HG02798 (cell line): ENCODE measurements at regions not wholly inside any gene's neighbourhood (a gene's known extent, or its start where the extent isn't known, plus 50 kb on each side); places are given as distances from the start of the nearest gene placed in this dataset.
"Not testable (repeated sequence)": the region's sequence is repeated elsewhere in the genome, so short reads cannot be mapped to it uniquely, and the experiment has no call there.

Source experiments
- ATAC-seq: cut with Tn5 transposase; IDR thresholded peaks from one replicate; pipeline ENCODE4 v1.9.1; 2021; ENCODE audit warnings: mild to moderate bottlenecking; ENCODE audit not compliant: unreplicated experiment, poor library complexity

DNA sequence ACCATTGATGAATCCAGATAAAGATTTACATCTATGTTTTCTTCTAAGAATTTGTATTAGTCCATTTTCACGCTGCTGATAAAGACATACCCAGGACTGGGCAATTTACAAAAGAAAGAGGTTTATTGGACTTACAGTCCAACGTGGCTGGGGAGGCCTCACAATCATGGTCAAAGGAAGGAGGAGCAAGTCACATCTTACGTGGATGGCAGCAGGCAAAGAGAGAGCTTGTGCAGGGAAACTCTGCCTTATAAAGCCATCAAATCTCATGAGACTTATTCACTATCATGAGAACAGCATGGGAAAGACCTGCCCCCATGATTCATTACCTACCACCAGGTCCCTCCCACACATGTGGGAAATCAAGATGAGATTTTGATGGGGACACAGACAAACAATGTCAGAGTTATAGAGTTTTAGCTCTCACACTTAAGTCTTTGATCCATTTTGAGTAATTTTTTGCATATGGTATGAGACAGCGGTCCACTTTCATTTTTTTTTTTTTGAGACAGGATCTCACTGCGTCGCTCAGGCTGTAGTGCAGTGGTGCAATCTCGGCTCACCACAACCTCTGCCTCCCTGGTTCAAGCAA is 53.5 kb upstream of the JADE2 start:
- ATAC-seq: not testable (repeated sequence)

DNA sequence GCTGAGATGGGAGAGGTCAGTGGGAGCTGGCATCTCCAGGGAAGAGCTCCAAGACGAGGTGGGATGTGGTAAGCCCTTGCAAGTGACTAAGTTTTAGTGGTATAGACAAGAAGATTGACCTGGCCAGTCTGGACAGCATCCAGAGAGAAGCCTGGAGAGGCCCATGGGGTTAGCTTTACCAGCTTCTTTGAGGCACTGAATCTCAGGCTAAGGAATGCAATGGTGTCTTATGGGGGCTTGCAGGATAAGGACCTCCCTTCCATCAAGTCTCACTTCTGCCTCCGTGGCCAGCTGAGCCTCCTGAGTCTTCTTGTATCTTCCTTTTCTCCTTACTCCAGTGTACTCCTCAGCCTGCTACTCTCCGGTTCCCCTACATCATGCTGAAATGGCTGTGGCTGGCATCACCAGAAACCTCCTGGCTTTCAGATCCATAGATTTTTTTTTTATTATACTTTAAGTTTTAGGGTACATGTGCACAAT is 56.5 kb upstream of the JADE2 start:
- no peak for ATAC-seq

DNA sequence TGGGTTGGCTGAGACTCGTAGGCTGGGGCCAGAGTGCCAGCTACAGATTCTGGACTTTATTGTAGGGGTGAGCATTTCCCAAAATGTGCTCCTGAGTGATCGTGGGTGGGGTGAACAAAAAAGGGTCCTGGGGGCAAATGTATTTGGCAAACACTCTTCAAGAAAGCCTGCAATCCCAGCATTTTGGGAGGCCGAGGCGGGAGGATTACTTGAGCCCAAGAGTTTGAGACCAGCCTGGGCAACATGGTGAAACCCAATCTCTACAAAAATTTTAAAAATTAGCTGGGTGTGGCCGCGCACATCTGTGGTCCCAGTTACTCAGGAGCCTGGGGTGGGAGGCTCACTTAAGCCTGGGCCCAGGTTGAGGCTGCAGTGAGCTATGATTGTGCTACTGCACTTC is 55.5 kb upstream of the CDKN2AIPNL start:
- no peak for ATAC-seq

DNA sequence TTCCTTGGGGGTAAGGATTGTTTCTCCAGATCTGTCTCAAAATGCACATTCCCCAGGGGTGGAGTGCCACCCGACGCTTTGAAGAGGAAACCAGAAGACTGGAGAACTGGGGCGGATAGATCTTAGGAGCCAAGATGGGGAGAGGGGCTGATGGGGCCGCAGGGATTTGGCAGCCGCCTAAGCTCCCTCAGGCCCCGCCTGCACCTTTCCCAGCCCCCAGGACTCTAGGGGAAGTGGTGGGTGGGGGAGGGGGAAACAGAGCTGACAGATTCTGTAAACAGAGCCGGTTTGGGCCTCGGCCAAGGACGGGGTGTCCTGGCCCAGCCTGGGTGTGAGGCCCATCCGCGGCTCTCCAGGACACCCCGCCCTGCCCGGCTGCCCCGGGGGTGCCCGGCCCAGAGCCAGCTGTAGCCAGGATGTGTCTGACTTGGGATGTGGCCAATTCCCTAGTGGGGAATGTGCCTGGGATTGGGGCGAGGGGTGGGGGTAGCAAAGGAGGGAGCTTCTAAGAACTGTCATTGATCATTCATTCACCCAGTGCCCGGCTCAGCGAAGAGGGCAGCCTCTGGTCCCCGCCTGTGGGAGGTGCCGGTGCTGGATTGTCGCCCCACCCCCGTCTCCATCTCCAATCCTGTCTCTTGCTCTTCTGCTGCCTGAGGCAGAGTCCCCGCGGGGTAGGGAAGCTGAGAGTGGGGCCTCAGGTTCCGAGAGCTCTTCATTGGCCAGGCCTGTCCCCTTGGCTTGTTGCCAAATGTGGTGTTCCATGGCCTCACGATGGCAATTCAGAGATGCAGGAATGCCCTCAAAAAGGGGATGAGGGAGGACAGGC is 54.8 kb upstream of the CDKN2AIPNL start:
- ATAC-seq: peak; percentile 21

DNA sequence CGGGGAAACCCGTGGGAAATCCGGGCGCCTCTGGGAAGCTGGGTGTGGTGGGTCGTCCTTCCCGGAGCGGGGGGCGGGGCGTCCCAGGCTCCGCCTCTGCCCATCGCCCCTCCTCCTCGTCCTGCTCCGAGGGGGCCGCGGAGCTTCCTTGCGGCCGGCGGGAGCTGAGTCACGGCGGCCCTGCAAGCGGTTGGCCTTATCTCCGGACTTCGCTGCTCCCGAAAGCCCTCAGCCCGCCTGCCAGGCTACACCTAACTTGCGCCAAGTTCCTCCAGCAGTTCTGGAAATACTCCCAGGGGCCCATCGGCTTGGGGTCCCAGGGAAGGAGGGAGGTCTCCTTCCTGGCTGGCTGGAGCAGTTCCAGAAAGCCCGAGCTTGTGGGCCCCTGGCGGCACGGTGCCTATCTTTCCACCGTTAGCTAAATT is 54.1 kb upstream of the CDKN2AIPNL start:
- peak; percentile 86 for ATAC-seq

DNA sequence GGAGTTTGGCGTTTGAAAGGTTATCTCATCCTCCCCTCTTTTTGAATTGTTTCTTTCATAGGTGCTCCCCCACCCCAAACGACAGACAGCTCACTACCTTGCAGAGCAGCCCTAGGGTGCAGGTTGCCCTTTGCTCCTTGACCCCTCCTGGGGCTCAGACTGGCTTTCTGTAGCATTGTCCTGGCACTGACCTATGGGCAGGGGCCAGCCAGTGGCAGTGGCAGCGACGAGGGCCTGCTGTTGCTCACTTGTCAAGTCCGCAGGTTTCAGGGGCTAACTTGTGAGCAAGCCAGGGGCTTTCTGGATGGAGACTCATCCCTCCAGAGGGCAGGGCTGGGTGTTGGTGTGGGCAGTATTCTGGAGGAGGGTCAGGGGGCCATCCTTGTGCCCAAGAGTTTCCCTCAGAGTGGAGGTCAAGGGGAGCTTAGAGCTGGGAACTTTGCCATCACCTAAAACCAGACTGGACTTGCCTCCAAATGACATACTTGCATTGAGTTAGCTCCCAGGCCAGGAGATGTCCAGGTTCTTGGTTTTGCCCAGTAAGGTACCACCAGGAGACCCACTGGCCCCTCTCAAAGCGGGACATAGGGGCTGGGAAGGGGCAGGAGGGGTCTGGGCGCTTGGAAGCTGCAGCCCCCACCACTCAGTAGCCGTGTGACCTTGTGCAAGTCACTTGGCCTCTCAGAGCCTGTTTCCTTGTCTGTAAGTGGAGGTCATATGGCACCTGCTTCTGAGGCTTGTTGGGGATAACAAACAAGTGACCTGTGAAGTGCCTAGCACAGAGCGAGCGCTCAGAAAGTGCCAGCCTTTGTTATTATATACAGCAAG is 53.5 kb upstream of the CDKN2AIPNL start:
- ATAC-seq: peak; percentile 34

DNA sequence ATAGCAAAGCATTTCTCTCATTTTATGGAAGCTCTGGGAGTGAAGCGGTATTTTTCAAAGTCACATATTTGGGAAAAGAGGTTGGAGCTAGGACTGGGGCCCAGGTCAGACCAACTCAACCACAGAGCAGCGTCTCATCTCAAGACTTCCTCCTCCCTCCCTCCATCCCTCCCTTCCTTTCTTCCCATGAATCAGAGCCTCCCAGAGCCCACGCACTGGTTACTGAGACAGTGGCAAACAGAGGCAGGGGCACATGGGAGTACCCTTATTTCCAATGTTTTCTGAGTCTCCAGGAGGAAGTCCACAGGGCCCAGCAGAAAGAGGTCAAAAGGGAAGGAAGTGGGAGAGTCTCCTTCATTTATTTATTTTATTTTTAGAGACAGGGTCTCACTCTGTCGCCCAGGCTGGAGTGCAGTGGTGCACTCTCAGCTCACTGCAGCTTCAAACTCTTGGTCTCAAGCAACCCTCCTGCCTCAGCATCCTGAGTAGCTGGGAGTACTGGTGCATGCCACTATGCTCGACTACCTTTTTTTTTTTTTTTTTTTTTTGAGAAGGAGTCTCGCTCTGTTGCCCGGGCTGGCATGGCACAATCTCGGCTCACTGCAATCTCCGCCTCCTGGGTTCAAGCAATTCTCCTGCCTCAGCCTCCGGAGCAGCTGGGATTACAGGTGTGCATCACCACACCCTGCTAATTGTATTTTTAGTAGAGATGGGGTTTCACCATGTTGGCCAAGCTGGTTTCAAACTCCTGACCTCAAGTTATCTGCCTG is 52.5 kb upstream of the CDKN2AIPNL start:
- ATAC-seq: no peak

DNA sequence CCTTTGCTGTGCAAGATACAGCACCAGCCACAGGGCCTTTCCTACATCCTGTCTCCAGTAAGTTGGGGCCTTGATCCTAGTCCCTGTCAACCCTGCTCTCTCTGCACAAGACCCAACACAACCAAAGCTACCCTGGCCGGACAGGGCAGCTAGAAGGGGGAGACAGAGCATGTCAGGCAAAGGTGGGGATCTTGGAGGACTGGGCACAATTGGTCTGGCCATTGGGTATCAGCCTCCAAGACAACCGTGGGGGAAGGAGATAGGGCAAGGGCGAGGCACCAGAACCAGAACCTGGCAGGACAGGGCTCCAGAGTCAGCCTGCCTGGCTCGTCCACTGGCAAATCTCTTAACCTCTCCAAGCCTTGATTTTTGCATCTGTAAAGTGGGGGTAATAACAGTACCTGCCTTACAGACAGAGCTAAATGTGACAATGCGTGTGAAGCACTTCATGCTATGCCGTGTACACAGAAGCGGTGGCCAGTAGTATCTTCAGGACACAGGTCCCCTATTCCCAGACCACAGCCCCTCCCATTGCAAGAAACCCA is 51.6 kb upstream of the CDKN2AIPNL start:
- no peak for ATAC-seq

DNA sequence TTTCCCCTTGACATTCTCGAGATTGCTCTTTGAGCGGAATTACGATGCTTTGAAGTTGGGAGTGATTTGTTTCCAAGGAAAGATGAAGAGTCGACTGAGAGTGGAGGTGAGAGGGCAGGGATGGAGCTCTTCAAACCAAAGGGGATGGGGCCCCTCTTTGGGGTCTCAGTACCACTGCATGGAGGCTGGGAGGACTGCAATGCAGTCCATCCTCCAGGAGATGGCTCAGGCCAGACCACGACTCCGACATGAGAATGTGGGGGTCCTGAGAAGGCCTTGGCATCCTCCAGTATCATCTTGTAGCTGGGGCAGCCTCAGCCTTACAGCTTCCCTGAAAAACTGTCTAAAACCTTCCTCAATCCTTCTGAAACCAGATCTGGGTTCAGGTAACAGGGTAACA is 51.1 kb upstream of the CDKN2AIPNL start:
- ATAC-seq: no peak

DNA sequence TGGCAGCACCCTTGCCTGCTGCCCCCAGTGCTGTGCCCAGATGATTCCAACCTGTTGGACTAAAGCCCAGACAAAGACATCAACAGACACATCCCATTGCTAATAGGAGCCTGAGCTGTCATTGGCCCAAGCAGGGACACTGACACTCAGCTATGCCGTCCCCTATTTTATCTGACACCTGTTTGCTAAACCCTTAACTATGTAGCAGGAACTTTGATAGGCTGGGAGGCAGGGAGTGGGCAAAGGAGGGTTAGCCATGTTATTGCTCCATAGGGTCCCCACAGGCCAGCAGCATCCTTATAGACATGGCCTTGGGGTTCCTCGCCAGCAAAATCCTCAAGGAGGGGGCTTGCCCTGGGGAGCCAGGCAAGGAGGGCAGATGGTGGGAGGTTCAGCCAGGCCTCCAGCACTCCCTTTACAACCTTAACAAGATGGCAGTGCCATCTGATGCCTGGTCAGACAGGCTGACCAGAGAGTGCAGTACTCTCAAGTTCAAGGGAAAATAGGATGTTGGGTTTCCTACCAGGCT is 50.4 kb upstream of the CDKN2AIPNL start:
- ATAC-seq: no peak
